Kidney epithelial cell (primary cell): ENCODE measurements at regions not wholly inside any gene's neighbourhood (a gene's known extent, or its start where the extent isn't known, plus 50 kb on each side); places are given as distances from the start of the nearest gene placed in this dataset.

Experiments used
- DNase-seq: peaks from one replicate; pipeline ENCODE4 v3.0.0-alpha.2; 2010; ENCODE audit warnings: low read depth
- H3K27me3 ChIP-seq: 2 replicates; pipeline ENCODE4 v1.6.0; 2011; ENCODE audit warnings: low read length; ENCODE audit not compliant: control insufficient read depth, insufficient read depth
- H3K36me3 ChIP-seq: 2 replicates; pipeline ENCODE4 v1.5.1; 2011; ENCODE audit warnings: low read length; ENCODE audit not compliant: control insufficient read depth, insufficient read depth
- H3K4me3 ChIP-seq: 2 replicates; pipeline ENCODE4 v1.5.1; 2011; ENCODE audit warnings: low read depth, mild to moderate bottlenecking, control low read depth, low read length
- CTCF ChIP-seq: IDR thresholded peaks from 2 replicates; pipeline ENCODE4 v1.5.1; 2011; ENCODE audit warnings: mild to moderate bottlenecking, moderate library complexity, low read length, control low read depth, inconsistent platforms; ENCODE audit not compliant: insufficient read depth, poor library complexity, severe bottlenecking

GRCh38 chr16:66293207-66293735 lies 73.2 kb upstream of the CDH5 start:
- TF ChIP-seq CTCF, result no peak
- Histone ChIP-seq H3K36me3 (no peaks in the 10 kb centered on the region), H3K4me3 (no peak overlapping the region), H3K27me3 (peaks cover 11% of the 10 kb centered on the region)
- no peak for DNase-seq

- Histone ChIP-seq H3K36me3 (no peaks in the 10 kb centered on the region), H3K4me3 (no peak overlapping the region), H3K27me3 (peaks cover 11% of the 10 kb centered on the region)
- no peak for DNase-seq
- no peak for TF ChIP-seq CTCF
These were observed 74.1 kb upstream of the CDH5 start for GRCh38 chr16:66292241-66292935.

- DNase-seq, result no peak
- no peaks in the 10 kb centered on the region for H3K36me3 ChIP-seq
These were observed 74.7 kb upstream of the CDH5 start for GRCh38 chr16:66291833-66292232.

GRCh38 chr16:66290431-66290830 lies 76.1 kb upstream of the CDH5 start:
- Histone ChIP-seq H3K4me3 (no peak overlapping the region), H3K27me3 (peaks cover 7% of the 10 kb centered on the region), H3K36me3 (no peaks in the 10 kb centered on the region)
- TF ChIP-seq CTCF, result no peak
- DNase-seq, result no peak

More at GRCh38 chr16:66291833-66292232, 74.7 kb upstream of the CDH5 start:
- Histone ChIP-seq H3K27me3 (peaks cover 11% of the 10 kb centered on the region), H3K4me3 (no peak overlapping the region)
- no peak for TF ChIP-seq CTCF

- DNase-seq, result no peak
- TF ChIP-seq CTCF, result no peak
These were observed 76.5 kb upstream of the CDH5 start for GRCh38 chr16:66289986-66290385.

More at GRCh38 chr16:66289986-66290385, 76.5 kb upstream of the CDH5 start:
- H3K27me3 ChIP-seq, result peaks cover 7% of the 10 kb centered on the region
- no peaks in the 10 kb centered on the region for H3K36me3 ChIP-seq
- H3K4me3 ChIP-seq, result no peak overlapping the region
